ENCODE measurements at regions not wholly inside any gene's neighbourhood (a gene's known extent, or its start where the extent isn't known, plus 50 kb on each side); places are given as distances from the start of the nearest gene placed in this dataset.

- in situ Hi-C loops (cut with MboI): no loop called here
- Histone ChIP-seq H3F3A (ENCODE audit: insufficient read depth) (no peaks in the 10 kb centered on the region), H3K27ac (no peak overlapping the region), H3K27me3 (replicated peaks; ENCODE audit: insufficient read depth) (no peaks in the 10 kb centered on the region), H3K9me2 (ENCODE audit: insufficient read depth) (no peaks in the 10 kb centered on the region), H3K36me3 (ENCODE audit: low read depth) (no peaks in the 10 kb centered on the region), H3K4me3 (no peak overlapping the region), H3K4me1 (ENCODE audit: insufficient read depth) (no peaks in the 10 kb centered on the region), H3K4me2 (ENCODE audit: unreplicated experiment) (no peak overlapping the region), H2AFZ (no peak overlapping the region), H3K9ac (no peak overlapping the region), H3K9me3 (ENCODE audit: low read depth) (no peaks in the 10 kb centered on the region), H3K79me2 (ENCODE audit: insufficient read depth) (no peaks in the 10 kb centered on the region), H4K20me1 (ENCODE audit: insufficient read depth) (no peaks in the 10 kb centered on the region)
- 26 to 41% methylated on average over 4 of the region's 4 CpGs for WGBS, 2 experiments (ENCODE audit: low coverage in 1 of 2, low lambda C conversion rate in 2 of 2, missing lambda C conversion rate in 2 of 2)
- TF ChIP-seq EZH2phosphoT487 (IDR thresholded peaks at IDR 0.05; ENCODE audit: insufficient read depth, low read depth) (no peak), EZH2 (IDR thresholded peaks at IDR 0.05; ENCODE audit: insufficient read depth, poor library complexity, severe bottlenecking) (no peak)
- DNase-seq: peak; percentile 37
Measured at GRCh38 chr2:122748552-122749011, 993.1 kb downstream of the TSN start.

GRCh38 chr2:122749405-122749804 is 994.0 kb downstream of the TSN start:
- Histone ChIP-seq H3F3A (ENCODE audit: insufficient read depth) (no peaks in the 10 kb centered on the region), H2AFZ (no peak overlapping the region), H3K27ac (no peak overlapping the region), H3K4me1 (ENCODE audit: insufficient read depth) (no peaks in the 10 kb centered on the region), H3K9me3 (ENCODE audit: low read depth) (no peaks in the 10 kb centered on the region), H3K9me2 (ENCODE audit: insufficient read depth) (no peaks in the 10 kb centered on the region), H3K4me2 (ENCODE audit: unreplicated experiment) (no peak overlapping the region), H4K20me1 (ENCODE audit: insufficient read depth) (no peaks in the 10 kb centered on the region), H3K9ac (no peak overlapping the region), H3K36me3 (ENCODE audit: low read depth) (no peaks in the 10 kb centered on the region), H3K4me3 (no peak overlapping the region), H3K79me2 (ENCODE audit: insufficient read depth) (no peaks in the 10 kb centered on the region), H3K27me3 (replicated peaks; ENCODE audit: insufficient read depth) (no peaks in the 10 kb centered on the region)
- TF ChIP-seq EZH2phosphoT487 (IDR thresholded peaks at IDR 0.05; ENCODE audit: insufficient read depth, low read depth) (no peak), EZH2 (IDR thresholded peaks at IDR 0.05; ENCODE audit: insufficient read depth, poor library complexity, severe bottlenecking) (no peak)
- 41 to 42% methylated on average over 1 of the region's 1 CpG for WGBS, 2 experiments (ENCODE audit: low coverage in 1 of 2, low lambda C conversion rate in 2 of 2, missing lambda C conversion rate in 2 of 2)
- in situ Hi-C loops (cut with MboI): no loop called here
- no peak for DNase-seq

DNA sequence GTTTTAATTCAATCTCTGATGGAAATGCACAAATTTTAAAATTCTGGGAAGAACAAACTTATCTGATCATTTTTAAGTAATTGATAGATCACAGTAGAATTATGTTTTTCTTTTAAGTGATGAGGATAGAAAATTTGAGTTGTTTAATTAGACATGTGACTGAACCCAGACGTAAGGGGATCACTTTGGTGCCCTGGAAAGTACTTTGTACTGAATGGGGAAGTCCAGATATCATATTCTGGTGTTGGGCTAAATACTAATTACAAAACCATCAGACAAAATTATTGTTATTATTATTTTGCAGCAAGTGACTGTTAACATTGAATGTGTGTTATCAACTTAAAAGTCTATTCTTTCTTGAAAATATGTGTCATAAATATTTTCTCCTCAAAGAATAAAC is 994.6 kb downstream of the TSN start:
- H3K9ac ChIP-seq: no peak overlapping the region
- H3K4me3 ChIP-seq: no peak overlapping the region
- no peaks in the 10 kb centered on the region for H3K9me2 ChIP-seq (ENCODE audit: insufficient read depth)
- no peaks in the 10 kb centered on the region for H4K20me1 ChIP-seq (ENCODE audit: insufficient read depth)
- no peak for DNase-seq
- no peaks in the 10 kb centered on the region for H3F3A ChIP-seq (ENCODE audit: insufficient read depth)
- no peak overlapping the region for H3K27ac ChIP-seq
- H3K79me2 ChIP-seq (ENCODE audit: insufficient read depth): no peaks in the 10 kb centered on the region
- in situ Hi-C loops (cut with MboI): no loop called here
- H3K27me3 ChIP-seq (replicated peaks; ENCODE audit: insufficient read depth): no peaks in the 10 kb centered on the region
- no peak overlapping the region for H3K4me2 ChIP-seq (ENCODE audit: unreplicated experiment)
- H3K9me3 ChIP-seq (ENCODE audit: low read depth): no peaks in the 10 kb centered on the region
- 7 to 12% methylated on average over 1 of the region's 1 CpG for WGBS, 2 experiments (ENCODE audit: low coverage in 1 of 2, low lambda C conversion rate in 2 of 2, missing lambda C conversion rate in 2 of 2)
- no peaks in the 10 kb centered on the region for H3K36me3 ChIP-seq (ENCODE audit: low read depth)
- H2AFZ ChIP-seq: no peak overlapping the region
- no peak for TF ChIP-seq EZH2phosphoT487 (IDR thresholded peaks at IDR 0.05; ENCODE audit: insufficient read depth, low read depth)
- no peak for TF ChIP-seq EZH2 (IDR thresholded peaks at IDR 0.05; ENCODE audit: insufficient read depth, poor library complexity, severe bottlenecking)
- H3K4me1 ChIP-seq (ENCODE audit: insufficient read depth): no peaks in the 10 kb centered on the region

- no peak for DNase-seq
- Histone ChIP-seq H3K27ac (no peak overlapping the region), H3K9me3 (ENCODE audit: low read depth) (no peaks in the 10 kb centered on the region), H4K20me1 (ENCODE audit: insufficient read depth) (no peaks in the 10 kb centered on the region), H3K79me2 (ENCODE audit: insufficient read depth) (no peaks in the 10 kb centered on the region), H3K36me3 (ENCODE audit: low read depth) (no peaks in the 10 kb centered on the region), H3K4me1 (ENCODE audit: insufficient read depth) (no peaks in the 10 kb centered on the region), H3K4me2 (ENCODE audit: unreplicated experiment) (no peak overlapping the region), H3K9me2 (ENCODE audit: insufficient read depth) (no peaks in the 10 kb centered on the region), H2AFZ (no peak overlapping the region), H3F3A (ENCODE audit: insufficient read depth) (no peaks in the 10 kb centered on the region), H3K27me3 (replicated peaks; ENCODE audit: insufficient read depth) (no peaks in the 10 kb centered on the region), H3K9ac (no peak overlapping the region), H3K4me3 (no peak overlapping the region)
- TF ChIP-seq EZH2 (IDR thresholded peaks at IDR 0.05; ENCODE audit: insufficient read depth, poor library complexity, severe bottlenecking) (no peak), EZH2phosphoT487 (IDR thresholded peaks at IDR 0.05; ENCODE audit: insufficient read depth, low read depth) (no peak)
- in situ Hi-C loops (cut with MboI): no loop called here
Measured at GRCh38 chr2:122750808-122751207, 995.4 kb downstream of the TSN start.

DNA sequence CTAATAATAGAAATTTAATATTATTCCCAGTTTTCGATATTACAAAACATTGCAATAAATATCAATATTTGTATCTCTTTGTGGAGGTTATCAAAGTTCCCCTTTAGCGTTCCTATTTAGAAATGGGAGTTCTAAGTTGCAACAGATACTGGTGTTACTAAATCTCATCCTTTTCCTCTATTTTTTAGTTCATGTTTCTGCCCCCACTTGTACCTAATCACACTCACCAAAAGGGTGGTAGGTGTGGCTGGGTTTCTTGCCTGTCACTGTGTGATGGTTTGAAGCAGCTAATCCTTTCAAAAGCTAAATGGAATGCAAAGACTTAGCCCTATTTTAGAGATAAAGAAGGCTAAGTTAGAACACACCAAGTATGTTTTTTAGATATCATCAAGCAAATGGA is 997.9 kb downstream of the TSN start:
- H3K27ac ChIP-seq: no peak overlapping the region
- no peak overlapping the region for H3K9ac ChIP-seq
- H3K9me2 ChIP-seq (ENCODE audit: insufficient read depth): no peaks in the 10 kb centered on the region
- no peaks in the 10 kb centered on the region for H3K4me1 ChIP-seq (ENCODE audit: insufficient read depth)
- H3K4me3 ChIP-seq: no peak overlapping the region
- in situ Hi-C loops (cut with MboI): no loop called here
- no peak overlapping the region for H3K4me2 ChIP-seq (ENCODE audit: unreplicated experiment)
- no peak overlapping the region for H2AFZ ChIP-seq
- H3F3A ChIP-seq (ENCODE audit: insufficient read depth): no peaks in the 10 kb centered on the region
- WGBS, 2 experiments (ENCODE audit: low coverage in 1 of 2, low lambda C conversion rate in 2 of 2, missing lambda C conversion rate in 2 of 2): 31 to 37% methylated on average over 2 of the region's 2 CpGs
- H3K9me3 ChIP-seq (ENCODE audit: low read depth): no peaks in the 10 kb centered on the region
- no peak for TF ChIP-seq EZH2 (IDR thresholded peaks at IDR 0.05; ENCODE audit: insufficient read depth, poor library complexity, severe bottlenecking)
- no peak for TF ChIP-seq EZH2phosphoT487 (IDR thresholded peaks at IDR 0.05; ENCODE audit: insufficient read depth, low read depth)
- H3K27me3 ChIP-seq (replicated peaks; ENCODE audit: insufficient read depth): no peaks in the 10 kb centered on the region
- no peak for DNase-seq
- H3K36me3 ChIP-seq (ENCODE audit: low read depth): no peaks in the 10 kb centered on the region
- no peaks in the 10 kb centered on the region for H3K79me2 ChIP-seq (ENCODE audit: insufficient read depth)
- no peaks in the 10 kb centered on the region for H4K20me1 ChIP-seq (ENCODE audit: insufficient read depth)
